KMS-11 (cell line): ENCODE measurements at regions not wholly inside any gene's neighbourhood (a gene's known extent, or its start where the extent isn't known, plus 50 kb on each side); places are given as distances from the start of the nearest gene placed in this dataset.

ENCODE experiments used
- H2AFZ ChIP-seq: fragments of 200-600 bp; sonication (generic); 2 replicates; pipeline ENCODE4 v1.6.1; 2016; ENCODE audit warnings: antibody characterized with exemption, mixed run types, low read depth
- H3K27ac ChIP-seq: fragments of 200-600 bp; sonication (generic); 2 replicates; pipeline ENCODE4 v1.6.1; 2016; ENCODE audit warnings: mild to moderate bottlenecking, mixed run types
- H3K27me3 ChIP-seq: fragments of 200-600 bp; sonication (generic); 2 replicates; pipeline ENCODE4 v1.6.1; 2017; ENCODE audit warnings: mild to moderate bottlenecking, low read depth, mixed run types, moderate library complexity; ENCODE audit not compliant: insufficient read depth
- H3K36me3 ChIP-seq: fragments of 200-600 bp; sonication (generic); 2 replicates; pipeline ENCODE4 v1.6.1; 2017; ENCODE audit warnings: mild to moderate bottlenecking, mixed run types; ENCODE audit not compliant: insufficient read depth
- H3K4me1 ChIP-seq: fragments of 200-600 bp; sonication (generic); 2 replicates; pipeline ENCODE4 v1.6.1; 2016; ENCODE audit warnings: mild to moderate bottlenecking, low read depth, mixed run types; ENCODE audit not compliant: poor library complexity, severe bottlenecking
- H3K4me2 ChIP-seq: fragments of 200-600 bp; sonication (generic); 2 replicates; pipeline ENCODE4 v1.7.0; 2016; ENCODE audit warnings: mild to moderate bottlenecking, mixed run types
- H3K4me3 ChIP-seq: fragments of 200-600 bp; sonication (generic); IDR thresholded peaks from 2 replicates; pipeline ENCODE4 v1.6.1; 2017; ENCODE audit warnings: low read depth, low read length, mixed read lengths; ENCODE audit not compliant: insufficient read depth
- H3K79me2 ChIP-seq: fragments of 200-600 bp; sonication (generic); 2 replicates; pipeline ENCODE4 v1.6.1; 2016; ENCODE audit warnings: low read depth, mixed run types; ENCODE audit not compliant: insufficient read depth
- H3K9ac ChIP-seq: fragments of 200-600 bp; sonication (generic); 2 replicates; pipeline ENCODE4 v1.6.1; 2016; ENCODE audit warnings: mild to moderate bottlenecking, mixed run types
- H4K20me1 ChIP-seq: fragments of 200-600 bp; sonication (generic); 2 replicates; pipeline ENCODE4 v1.6.1; 2016; ENCODE audit warnings: mild to moderate bottlenecking, mixed run types; ENCODE audit not compliant: insufficient read depth
- TF ChIP-seq, protein P1 (sequence below): fragments of 200-600 bp; sonication (generic); conservative IDR thresholded peaks from 2 replicates; pipeline ENCODE4 v1.6.1; 2017; ENCODE audit warnings: low read depth, mild to moderate bottlenecking, antibody characterized with exemption, low read length, moderate library complexity, mixed read lengths

GRCh38 chr11:116461789-116462188, 311.0 kb downstream of the BUD13 start:
- Histone ChIP-seq H3K4me1 (no peaks in the 10 kb centered on the region), H4K20me1 (no peaks in the 10 kb centered on the region), H3K4me2 (no peak overlapping the region), H3K79me2 (no peaks in the 10 kb centered on the region), H3K4me3 (no peak overlapping the region), H3K36me3 (no peaks in the 10 kb centered on the region), H3K27ac (no peak overlapping the region), H3K9ac (no peak overlapping the region), H2AFZ (no peak overlapping the region), H3K27me3 (no peaks in the 10 kb centered on the region)
- TF ChIP-seq, protein P1, sequence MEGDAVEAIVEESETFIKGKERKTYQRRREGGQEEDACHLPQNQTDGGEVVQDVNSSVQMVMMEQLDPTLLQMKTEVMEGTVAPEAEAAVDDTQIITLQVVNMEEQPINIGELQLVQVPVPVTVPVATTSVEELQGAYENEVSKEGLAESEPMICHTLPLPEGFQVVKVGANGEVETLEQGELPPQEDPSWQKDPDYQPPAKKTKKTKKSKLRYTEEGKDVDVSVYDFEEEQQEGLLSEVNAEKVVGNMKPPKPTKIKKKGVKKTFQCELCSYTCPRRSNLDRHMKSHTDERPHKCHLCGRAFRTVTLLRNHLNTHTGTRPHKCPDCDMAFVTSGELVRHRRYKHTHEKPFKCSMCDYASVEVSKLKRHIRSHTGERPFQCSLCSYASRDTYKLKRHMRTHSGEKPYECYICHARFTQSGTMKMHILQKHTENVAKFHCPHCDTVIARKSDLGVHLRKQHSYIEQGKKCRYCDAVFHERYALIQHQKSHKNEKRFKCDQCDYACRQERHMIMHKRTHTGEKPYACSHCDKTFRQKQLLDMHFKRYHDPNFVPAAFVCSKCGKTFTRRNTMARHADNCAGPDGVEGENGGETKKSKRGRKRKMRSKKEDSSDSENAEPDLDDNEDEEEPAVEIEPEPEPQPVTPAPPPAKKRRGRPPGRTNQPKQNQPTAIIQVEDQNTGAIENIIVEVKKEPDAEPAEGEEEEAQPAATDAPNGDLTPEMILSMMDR, result no peak

- Histone ChIP-seq H3K9ac (no peak overlapping the region), H4K20me1 (no peaks in the 10 kb centered on the region), H3K27me3 (no peaks in the 10 kb centered on the region), H3K4me2 (no peak overlapping the region), H3K4me1 (no peaks in the 10 kb centered on the region), H3K79me2 (no peaks in the 10 kb centered on the region), H3K4me3 (no peak overlapping the region), H3K27ac (no peak overlapping the region), H2AFZ (no peak overlapping the region), H3K36me3 (no peaks in the 10 kb centered on the region)
- TF ChIP-seq, protein P1, result no peak
Measured at GRCh38 chr11:116460156-116460920, 312.4 kb downstream of the BUD13 start.

DNA sequence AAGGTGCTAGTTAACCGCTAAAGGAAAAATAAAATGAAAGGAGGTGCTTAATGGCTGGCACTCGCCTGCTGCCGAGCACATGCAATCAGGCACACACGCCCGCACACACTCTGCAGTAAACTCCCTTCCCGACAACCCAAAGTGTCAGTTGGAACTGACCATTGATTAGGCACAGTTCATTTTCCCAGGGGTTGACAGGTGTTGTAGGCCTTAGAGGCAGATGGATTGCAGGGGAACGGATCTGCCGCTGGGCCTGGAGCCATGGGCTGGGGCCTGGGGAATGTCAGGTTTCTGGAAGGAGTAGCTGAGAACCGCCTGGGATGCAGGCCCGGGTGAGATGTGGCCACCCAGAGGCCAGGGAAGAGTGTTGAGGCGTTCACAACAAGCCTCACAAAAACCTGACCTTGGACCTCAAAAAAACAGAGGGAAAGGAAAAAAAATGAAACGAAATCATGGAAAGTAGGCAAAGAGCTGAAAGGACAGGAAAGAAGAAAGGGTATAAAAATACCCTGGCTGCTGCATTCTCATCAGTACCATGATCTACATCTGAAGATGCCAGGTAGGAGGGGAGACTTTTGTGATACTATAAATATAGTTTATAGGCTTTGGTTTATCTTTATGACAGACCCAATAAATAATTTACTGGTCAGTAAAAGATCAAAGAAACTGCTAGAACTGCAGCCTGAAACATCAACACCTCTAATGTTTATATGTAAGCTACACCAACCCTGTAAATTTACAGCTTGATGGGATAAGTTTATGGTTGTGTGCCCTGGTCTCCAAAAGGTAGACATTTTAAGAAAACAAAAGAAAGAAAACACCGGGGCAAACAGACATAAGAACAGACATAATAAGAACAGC, 313.4 kb downstream of the BUD13 start:
- H3K36me3 ChIP-seq, result no peaks in the 10 kb centered on the region
- no peaks in the 10 kb centered on the region for H4K20me1 ChIP-seq
- no peak overlapping the region for H3K9ac ChIP-seq
- H3K4me3 ChIP-seq, result no peak overlapping the region
- H3K27ac ChIP-seq, result no peak overlapping the region
- H3K79me2 ChIP-seq, result no peaks in the 10 kb centered on the region
- no peak overlapping the region for H3K4me2 ChIP-seq
- TF ChIP-seq, protein P1, result no peak
- no peaks in the 10 kb centered on the region for H3K27me3 ChIP-seq
- H2AFZ ChIP-seq, result no peak overlapping the region
- no peaks in the 10 kb centered on the region for H3K4me1 ChIP-seq

DNA sequence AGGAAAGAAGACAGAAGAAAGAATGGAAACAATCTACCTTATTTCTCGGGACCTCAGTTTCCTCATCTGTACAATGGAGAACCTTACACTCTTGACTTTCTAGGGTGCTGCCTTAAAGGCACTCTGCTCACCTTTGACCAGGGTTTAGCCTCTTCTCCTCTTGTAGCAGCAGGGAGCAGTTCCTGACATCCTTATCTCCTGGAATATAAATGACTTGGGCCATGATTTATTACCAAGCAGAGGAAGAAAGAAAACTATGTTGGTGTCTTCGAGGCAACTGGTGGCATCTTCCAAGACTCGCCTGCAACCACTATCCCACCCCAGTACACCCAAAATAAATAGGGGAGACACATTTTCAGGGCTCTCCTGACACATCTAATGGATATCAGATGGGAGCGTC, 314.2 kb downstream of the BUD13 start:
- no peak overlapping the region for H3K27ac ChIP-seq
- no peak overlapping the region for H3K4me2 ChIP-seq
- no peaks in the 10 kb centered on the region for H3K79me2 ChIP-seq
- H3K4me3 ChIP-seq, result no peak overlapping the region
- no peaks in the 10 kb centered on the region for H3K4me1 ChIP-seq
- H3K27me3 ChIP-seq, result no peaks in the 10 kb centered on the region
- H4K20me1 ChIP-seq, result no peaks in the 10 kb centered on the region
- no peak overlapping the region for H2AFZ ChIP-seq
- TF ChIP-seq, protein P1, result no peak
- H3K9ac ChIP-seq, result no peak overlapping the region
- no peaks in the 10 kb centered on the region for H3K36me3 ChIP-seq
